G401 (cell line): ENCODE measurements at regions not wholly inside any gene's neighbourhood (a gene's known extent, or its start where the extent isn't known, plus 50 kb on each side); places are given as distances from the start of the nearest gene placed in this dataset.
"Not testable (repeated sequence)": the region's sequence is repeated elsewhere in the genome, so short reads cannot be mapped to it uniquely, and the experiment has no call there.

ENCODE experiments used
- DNase-seq: peaks from one replicate; pipeline ENCODE4 v3.0.0-alpha.2; 2015; ENCODE audit warnings: low spot score
- in situ Hi-C: cut with HindIII; loops from 2 replicates; pipeline ENCODE4 v1.10.0; 2016; ENCODE audit warnings: low sequenced_read_pairs, mixed read lengths

DNA sequence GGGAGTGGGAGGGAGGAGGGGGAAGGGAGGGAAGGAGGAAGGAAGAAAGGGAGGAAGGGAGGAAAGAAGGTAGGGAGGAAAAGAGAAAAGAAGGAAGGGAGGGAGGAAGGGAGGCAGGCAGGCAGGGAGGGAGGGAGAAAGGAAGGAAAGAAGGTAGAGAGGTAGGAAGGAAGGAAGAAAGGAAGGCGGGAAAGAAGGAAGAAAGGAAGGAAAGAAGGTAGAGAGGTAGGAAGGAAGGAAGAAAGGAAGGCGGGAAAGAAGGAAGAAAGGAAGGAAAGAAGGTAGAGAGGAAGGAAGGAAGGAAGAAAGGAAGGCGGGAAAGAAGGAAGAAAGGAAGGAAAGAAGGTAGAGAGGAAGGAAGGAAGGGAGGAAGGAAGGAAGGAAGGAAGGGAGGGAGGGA is 840.3 kb upstream of the ROBO1 start:
- in situ Hi-C loops, DNase-seq: not testable (repeated sequence)

DNA sequence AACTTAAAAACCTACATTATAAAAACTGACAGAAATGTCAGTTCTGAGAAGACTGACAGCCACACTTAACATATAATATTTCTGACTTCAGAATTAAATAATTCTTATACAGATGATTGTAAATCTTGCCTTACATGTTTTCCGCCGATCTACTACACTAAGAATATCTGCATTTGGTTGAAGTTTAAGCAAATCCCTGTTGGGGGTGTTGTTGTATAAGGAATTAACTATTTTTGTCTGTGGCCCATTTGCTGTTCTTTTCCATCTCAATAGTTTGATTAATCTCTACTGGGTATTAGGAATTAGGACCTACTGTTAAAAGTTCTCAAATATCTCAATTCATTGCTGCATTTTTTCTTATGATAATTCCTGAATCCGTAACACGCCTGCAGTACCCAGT is 838.3 kb upstream of the ROBO1 start:
- in situ Hi-C loops: no loop called here

DNA sequence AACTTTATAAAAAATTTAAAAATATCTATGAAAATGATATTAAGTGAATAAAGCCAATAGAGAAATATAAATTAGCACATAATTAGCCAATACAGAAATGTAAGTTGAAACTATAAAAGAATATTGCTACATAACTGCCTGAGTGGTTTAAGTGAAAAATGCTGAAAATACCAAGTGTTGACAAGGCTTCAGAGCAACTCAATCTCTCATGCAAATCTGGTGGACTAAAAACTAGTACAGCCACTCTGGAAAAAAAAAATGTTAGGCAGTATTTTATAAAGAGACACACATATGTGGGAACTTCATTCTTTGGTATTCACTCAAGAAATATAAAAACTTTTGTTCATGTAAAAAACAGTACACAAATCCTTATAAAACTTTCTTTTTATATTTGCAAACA is 833.7 kb upstream of the ROBO1 start:
- DNase-seq: no peak
- in situ Hi-C loops: no loop called here

More for the DNA sequence above, 838.3 kb upstream of the ROBO1 start:
- no peak for DNase-seq

DNA sequence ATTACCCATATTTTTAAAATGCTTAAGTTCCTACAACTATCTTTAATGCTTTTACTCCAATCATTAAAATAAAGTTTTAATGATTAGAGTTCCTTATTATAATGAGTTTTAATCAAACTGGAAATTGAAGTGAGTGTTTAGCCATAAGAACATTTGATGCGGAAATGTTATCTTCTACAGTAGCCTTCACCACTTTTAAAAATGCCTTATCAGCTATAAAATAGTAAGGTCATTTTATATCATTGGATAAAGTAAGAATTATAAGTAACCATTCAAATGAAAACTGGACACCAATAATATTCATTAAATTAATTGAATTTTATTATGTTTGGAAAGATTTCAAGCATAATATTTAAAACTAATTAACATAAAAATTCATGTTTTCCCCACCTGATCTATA is 825.0 kb upstream of the ROBO1 start:
- DNase-seq: no peak
- in situ Hi-C loops: no loop called here

DNA sequence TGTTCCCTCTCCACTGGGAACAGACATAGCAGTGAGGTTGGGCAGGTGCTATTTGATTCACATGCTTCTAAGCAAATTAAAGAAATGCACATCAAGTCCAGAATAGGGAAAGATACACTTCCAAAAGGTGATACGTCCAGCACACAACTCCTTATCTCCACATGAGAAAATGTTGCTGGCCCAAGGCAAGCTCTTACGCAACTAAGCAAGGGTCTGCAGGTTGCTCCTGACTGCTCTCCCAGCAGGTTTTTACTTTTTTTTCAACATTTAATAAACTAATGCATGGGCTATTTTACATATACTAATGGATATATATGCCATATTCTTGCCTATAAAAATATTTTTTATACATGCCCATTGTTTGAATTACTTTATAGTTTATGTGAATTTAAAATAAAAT is 818.5 kb upstream of the ROBO1 start:
- no peak for DNase-seq
- in situ Hi-C loops: no loop called here

DNA sequence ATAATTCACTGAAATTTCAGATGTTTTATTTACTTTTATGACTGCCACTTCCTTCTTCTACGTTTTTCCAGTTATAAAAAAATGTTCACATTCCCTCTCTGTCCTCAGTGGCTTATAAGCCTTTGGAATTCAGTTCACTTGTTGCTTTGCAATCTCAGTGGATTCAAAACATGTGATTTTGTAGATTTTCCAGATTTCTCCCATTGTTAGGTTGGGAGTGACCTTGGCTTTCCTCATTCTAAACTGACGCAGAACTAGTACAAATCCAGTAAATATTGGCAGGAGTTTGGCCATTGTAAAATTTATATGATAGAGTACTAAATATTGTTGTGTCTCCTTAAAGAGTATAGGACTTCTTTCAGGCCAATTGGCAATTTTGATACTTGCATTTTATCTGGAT is 812.3 kb upstream of the ROBO1 start:
- DNase-seq: no peak
- in situ Hi-C loops: no loop called here

DNA sequence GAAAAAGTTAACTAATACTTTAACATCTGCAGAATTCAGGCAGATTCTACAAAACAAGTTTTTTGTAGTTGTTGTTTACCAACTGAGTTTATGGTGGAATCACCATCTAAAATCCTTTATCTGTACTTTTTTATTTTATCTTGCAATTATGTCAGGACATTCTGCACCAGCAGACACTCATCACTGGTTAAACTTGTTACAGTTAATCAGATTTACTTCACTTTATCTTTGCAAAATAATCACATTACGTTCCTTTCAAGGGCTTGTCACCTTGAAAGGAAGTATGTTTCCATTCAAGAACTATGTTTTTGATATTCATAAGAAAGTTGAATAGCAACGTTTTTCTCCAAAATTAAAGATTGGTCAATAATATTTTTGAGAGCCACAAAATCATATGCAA is 796.6 kb upstream of the ROBO1 start:
- DNase-seq: no peak
- in situ Hi-C loops: no loop called here

DNA sequence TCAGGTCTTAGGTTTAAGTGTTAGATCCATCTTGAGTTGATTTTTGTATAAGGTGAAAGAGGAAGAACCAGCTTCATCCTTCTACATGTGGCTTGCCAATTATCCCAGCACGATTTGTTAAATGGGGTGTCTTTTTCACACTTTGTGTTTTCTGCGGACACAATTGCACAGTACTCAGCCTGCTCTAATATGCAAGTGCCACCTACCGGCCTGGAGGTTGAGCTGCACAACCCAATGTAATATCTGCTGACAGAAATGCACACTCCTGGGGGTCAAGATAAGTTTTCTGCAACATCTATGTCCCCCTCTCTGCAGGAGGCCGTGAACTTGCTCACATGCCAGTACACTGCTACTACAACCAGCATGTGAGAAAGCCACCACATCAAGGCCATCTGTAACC is 791.9 kb upstream of the ROBO1 start:
- in situ Hi-C loops: no loop called here
- no peak for DNase-seq

DNA sequence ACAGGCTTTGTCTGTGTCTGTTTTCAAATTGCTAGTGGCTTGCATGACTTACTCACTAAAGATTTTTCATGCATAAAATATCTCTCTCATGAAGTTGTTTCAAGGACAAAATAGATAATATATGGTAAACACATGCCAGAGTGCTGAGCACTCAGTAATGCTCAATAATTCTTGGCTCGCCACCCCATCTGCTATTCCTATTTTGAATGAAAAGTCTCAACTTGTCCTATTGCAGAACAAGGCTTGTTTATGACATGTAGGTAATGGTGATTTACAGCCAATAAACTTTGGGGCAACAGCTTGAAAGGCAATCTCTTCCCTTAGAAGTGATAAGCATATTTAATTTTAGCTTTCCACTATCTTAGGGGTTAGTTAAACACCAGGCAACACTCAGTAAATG is 789.0 kb upstream of the ROBO1 start:
- in situ Hi-C loops: no loop called here
- DNase-seq: no peak

DNA sequence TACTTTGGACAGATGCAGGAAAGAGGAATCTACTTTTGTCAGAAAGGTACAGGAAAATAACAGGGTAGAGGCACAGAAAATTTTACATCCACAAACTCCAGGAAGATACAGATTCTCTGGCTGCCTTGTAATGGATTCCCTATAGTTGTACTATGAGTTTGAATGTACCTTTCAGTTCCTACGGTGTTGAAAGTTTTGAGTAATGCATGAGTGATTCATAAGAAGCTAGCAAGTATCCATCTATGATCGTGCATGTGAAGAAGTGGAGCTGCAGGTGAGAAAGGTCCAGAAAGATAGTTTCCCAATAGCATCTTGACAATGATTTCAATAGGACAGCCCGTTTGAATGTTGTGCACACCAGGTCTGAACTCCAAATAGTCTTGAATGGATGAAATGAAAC is 786.5 kb upstream of the ROBO1 start:
- DNase-seq: no peak
- in situ Hi-C loops: no loop called here

DNA sequence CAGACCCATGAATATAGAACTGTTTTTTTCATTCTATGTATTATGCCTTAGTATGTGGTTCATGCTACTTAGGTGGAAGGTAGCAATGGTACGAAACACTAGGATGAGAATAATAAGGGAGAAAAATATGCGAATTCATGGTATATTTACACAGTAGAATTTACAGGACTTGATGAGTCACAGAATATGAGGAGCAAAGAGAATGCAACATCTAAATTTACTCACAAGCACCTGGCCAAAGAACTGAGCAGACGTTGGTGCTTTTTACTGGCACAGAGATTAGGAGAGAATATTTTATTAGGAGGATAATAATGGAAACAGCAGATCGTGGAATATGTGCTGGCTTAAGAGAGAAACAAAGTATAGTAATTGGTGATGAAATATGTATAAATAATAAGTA is 785.4 kb upstream of the ROBO1 start:
- DNase-seq: no peak
- in situ Hi-C loops: no loop called here

DNA sequence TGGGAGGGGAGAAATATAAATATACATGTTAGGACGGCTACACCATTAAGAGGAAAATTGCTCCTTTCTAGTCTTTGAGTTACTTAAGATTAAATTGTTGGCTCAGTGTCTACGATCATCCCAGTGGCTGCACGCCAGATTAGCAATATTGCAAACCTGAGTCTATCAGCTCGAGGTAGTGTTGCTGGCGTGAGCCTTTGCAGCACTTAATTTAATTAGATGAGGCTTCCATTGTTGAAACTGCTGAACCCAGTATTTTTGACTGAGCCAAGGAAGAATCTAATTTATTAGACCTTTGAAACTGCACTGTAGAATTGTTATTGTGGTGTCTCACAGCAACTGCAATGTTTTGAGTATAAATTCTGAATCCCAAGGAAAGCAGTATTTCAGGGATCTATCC is 782.4 kb upstream of the ROBO1 start:
- in situ Hi-C loops: no loop called here
- no peak for DNase-seq

DNA sequence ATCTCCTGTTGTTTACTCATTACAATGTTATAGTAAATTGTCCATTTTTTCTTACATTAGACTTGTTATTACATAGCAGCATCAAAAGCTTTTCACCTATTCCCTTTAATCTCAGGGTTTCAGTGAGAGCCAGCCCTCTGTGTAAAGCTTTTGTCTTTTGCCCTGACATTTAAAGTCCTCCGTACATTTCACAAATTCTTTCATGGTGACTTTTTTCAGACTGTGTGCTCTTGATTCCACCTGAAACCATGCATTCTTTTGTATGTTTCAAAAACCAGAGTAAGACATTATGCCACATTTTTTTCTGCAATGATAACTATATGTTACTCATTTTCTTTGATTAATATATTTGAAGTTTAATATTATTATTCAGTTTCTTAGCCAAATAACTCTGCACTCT is 781.4 kb upstream of the ROBO1 start:
- no peak for DNase-seq
- in situ Hi-C loops: no loop called here

DNA sequence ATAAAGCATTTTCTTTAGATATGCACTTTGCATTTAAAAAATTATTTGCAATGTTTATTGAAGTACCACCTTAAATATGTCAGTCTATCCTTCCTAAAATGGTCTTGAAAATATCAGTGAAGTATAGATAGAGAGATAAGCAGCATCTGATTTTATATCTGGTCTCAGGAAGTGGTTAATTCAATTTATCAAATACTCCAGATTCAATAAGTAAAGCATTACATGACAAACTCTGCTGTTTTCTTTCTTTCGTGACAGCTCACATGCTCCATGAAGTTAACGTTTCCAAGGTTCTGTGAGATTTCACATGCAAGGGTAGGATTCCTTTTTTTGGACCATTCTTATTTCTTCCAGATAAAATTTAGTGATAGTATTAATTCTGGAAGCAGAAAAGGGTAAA is 775.4 kb upstream of the ROBO1 start:
- in situ Hi-C loops: no loop called here
- no peak for DNase-seq

DNA sequence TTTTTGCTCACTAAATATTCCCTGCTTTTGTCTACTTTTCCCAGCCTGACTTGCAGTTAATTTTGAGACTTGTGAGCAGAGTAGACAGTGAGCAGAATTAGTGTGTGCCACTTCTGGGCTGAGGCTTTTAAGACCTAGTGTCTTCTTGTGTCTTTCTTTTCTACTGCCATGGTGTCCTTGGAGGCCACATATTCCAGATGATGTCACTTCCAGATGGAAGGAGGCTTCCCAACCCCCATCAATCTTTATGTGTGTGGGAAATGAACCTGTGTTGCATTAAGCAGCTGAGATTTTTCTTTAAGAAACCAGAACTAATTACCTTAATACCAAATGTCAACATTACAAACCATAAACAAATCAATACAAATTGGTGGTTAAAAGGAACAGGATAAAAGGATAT is 774.7 kb upstream of the ROBO1 start:
- in situ Hi-C loops: no loop called here
- DNase-seq: no peak

DNA sequence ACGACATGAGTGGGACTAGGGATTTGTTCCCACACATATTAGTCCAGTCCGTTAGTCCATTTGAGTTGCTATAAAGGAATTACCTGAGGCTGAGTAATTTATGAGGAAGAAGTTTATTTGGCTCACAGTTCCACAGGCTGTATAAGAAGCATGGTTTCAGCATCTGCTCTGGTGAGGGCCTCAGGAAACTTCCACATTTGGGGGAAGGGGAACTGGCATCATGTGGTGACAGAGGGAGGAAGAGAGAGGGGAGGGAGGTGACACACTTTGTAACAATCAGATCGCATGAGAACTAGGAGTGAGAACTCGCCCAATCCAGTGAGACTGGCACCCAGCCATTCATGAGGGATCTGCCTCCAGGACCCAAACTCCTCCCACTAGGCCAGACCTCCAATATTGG is 769.9 kb upstream of the ROBO1 start:
- in situ Hi-C loops: no loop called here
- DNase-seq: no peak

DNA sequence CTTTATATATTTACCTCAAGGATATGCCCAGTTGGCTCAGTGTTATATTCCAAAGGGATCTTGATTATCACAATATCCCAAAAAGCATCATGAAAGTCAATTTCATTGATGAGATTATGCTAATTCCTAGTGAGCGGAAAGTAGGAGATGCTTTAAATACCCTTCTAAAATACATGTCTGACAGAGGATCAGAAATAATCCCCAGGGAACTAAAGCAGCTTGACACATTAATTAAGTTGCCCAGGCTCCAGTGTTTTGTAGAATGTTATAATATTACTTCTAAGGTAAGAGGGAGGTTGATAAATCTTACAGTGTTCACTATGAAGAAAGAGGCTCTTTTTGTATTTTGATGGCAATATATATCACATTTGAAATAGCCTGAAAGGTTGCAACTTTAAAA is 767.5 kb upstream of the ROBO1 start:
- DNase-seq: no peak
- in situ Hi-C loops: no loop called here

DNA sequence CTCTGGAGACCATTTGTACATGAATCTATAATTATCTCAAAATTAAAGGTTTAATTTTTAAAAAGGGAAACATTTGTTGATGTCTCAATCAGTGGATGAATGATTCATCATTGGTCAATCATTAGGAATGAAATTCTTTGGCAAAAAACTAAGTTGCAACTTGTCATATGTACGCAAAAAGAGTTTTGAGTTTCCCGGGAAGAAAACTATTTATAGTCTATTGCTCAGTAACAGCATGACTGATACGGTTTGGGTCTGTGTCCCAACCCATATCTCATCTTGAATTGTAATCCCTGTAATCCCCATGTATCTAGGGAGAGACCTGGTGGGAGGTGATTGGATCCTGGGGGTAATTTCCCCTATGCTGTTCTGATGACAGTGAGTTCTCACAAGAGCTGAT is 765.8 kb upstream of the ROBO1 start:
- DNase-seq: no peak
- in situ Hi-C loops: no loop called here

DNA sequence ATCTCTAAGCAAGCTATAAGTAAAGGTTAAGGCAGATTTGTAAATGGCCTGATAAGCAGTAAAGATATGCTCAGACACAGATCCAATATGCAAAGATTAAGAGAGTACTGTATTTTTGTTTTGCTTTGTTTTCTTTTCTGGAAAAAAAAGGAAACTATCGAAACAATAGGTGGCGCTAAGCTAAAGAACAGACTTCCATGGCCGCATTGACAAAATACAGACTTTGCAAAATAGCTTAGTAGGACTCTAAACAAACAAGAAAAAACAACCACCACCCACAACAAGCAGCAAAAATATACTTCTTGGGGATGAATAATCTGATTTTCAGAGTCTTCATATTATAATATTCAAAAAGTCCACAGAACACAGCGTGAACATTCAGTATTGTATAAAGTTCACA is 758.4 kb upstream of the ROBO1 start:
- no peak for DNase-seq
- in situ Hi-C loops: no loop called here

DNA sequence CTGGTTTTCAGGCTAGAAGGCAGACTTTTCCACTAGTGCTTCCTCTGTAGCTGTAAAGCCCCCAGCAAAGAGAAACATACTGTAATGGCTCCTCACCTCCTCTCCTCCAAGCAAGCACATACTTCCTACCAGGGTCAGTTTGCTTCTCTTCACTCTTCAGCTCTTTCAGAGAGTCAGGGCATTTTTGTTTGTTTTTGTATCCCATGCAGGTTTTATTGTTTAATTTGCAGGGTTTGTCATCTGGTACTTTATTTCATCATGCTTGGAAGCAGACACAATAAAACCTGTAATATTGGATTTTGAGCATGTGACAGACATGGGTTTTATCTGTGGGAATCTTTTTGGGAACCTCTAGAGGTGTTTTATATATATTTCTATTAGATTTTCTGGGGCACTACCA is 753.3 kb upstream of the ROBO1 start:
- in situ Hi-C loops: no loop called here
- DNase-seq: no peak

DNA sequence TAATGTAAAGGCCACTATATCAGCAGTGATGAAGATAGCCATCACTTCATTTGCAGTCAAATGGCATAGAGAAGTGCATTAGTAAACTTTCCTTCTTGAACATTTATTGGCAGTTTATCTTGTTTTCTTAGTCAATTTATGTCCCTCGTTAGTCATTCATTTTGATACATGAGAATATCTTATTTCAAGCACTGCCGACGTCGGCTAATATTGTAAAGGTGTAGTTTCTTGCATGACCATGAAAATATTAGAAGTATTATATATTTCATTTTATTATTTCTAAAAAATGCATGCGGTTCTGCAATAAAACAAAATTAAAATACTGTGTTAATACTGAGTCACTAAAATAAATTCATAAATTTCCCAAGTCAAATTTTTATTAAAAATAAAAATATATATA is 751.6 kb upstream of the ROBO1 start:
- in situ Hi-C loops: no loop called here
- no peak for DNase-seq

DNA sequence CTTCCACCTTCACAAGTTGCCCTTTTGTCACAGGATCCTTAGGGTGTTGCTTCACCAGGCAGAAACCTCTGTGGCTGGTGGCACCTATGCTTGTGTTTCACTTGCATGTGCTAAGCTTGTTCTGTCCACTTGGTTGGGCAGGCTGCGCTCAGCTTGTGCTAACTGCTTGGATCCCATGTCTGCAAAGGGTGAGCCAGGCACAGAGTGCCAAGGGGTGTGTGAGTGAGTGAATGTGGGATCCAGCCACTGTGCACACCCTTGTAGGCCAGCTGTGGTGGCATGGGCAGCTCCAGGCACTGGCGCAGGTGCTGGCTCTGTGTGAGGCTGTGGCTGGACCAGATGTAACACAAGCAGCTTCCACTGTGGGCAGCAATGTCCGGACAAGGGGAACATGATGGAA is 728.7 kb upstream of the ROBO1 start:
- no peak for DNase-seq
- in situ Hi-C loops: no loop called here
